Neural cell (in vitro differentiated cells): ENCODE measurements at regions not wholly inside any gene's neighbourhood (a gene's known extent, or its start where the extent isn't known, plus 50 kb on each side); places are given as distances from the start of the nearest gene placed in this dataset.

Source experiments
- H2AFZ ChIP-seq: fragments of 200-600, 300-800 bp; sonication (generic), shearing (Covaris generic); 2 replicates; pipeline ENCODE4 v1.6.0; 2014; ENCODE audit warnings: low read depth, mild to moderate bottlenecking, antibody characterized with exemption, low read length, moderate library complexity
- H3F3A ChIP-seq: fragments of 200-600 bp; shearing (Covaris generic); 2 replicates; pipeline ENCODE4 v1.6.1; 2016; ENCODE audit warnings: mild to moderate bottlenecking, moderate library complexity, mixed read lengths, antibody characterized with exemption, low read length; ENCODE audit not compliant: insufficient read depth, poor library complexity, severe bottlenecking
- H3K27ac ChIP-seq: fragments of 200-600, 300-800 bp; sonication (generic), shearing (Covaris generic); 2 replicates; pipeline ENCODE4 v1.5.1; 2014; ENCODE audit warnings: mild to moderate bottlenecking, low read length, moderate library complexity
- H3K27me3 ChIP-seq: fragments of 300-800, 200-600 bp; sonication (generic), shearing (Covaris generic); 2 replicates; pipeline ENCODE4 v1.6.0; 2014; ENCODE audit warnings: mild to moderate bottlenecking, low read depth, low read length, moderate library complexity; ENCODE audit not compliant: insufficient read depth
- H3K36me3 ChIP-seq: fragments of 300-800, 200-600 bp; sonication (generic), shearing (Covaris generic); 2 replicates; pipeline ENCODE4 v1.5.1; 2014; ENCODE audit warnings: mild to moderate bottlenecking, antibody characterized with exemption, low read length, moderate library complexity; ENCODE audit not compliant: insufficient read depth
- H3K4me2 ChIP-seq: fragments of 300-800, 200-600 bp; sonication (generic), shearing (Covaris generic); 2 replicates; pipeline ENCODE4 v1.6.0; 2014; ENCODE audit warnings: mild to moderate bottlenecking, low read length
- H3K4me3 ChIP-seq: fragments of 300-800, 200-600 bp; sonication (generic), shearing (Covaris generic); 2 replicates; pipeline ENCODE4 v1.5.1; 2014; ENCODE audit warnings: mild to moderate bottlenecking, low read length, moderate library complexity
- H3K79me2 ChIP-seq: fragments of 200-600 bp; shearing (Covaris generic); replicated peaks from 2 replicates; pipeline ENCODE4 v1.6.0; 2014; ENCODE audit warnings: mild to moderate bottlenecking, low read length, moderate library complexity; ENCODE audit not compliant: insufficient read depth
- H3K9ac ChIP-seq: fragments of 300-800, 200-600 bp; sonication (generic), shearing (Covaris generic); 2 replicates; pipeline ENCODE4 v1.6.1; 2016; ENCODE audit warnings: mild to moderate bottlenecking, low read length, mixed read lengths
- H3K9me2 ChIP-seq: fragments of 200-600 bp; shearing (Covaris generic); 2 replicates; pipeline ENCODE4 v1.6.1; 2016; ENCODE audit warnings: mild to moderate bottlenecking, low read length, mixed read lengths; ENCODE audit not compliant: insufficient read depth
- H3K9me3 ChIP-seq: fragments of 200-600, 300-800 bp; sonication (generic), shearing (Covaris generic); 2 replicates; pipeline ENCODE4 v1.6.1; 2016; ENCODE audit warnings: mild to moderate bottlenecking, mixed run types, low read length, moderate library complexity, mixed read lengths
- H4K20me1 ChIP-seq: fragments of 200-600 bp; shearing (Covaris generic); 2 replicates; pipeline ENCODE4 v1.6.1; 2016; ENCODE audit warnings: mild to moderate bottlenecking, mixed run types; ENCODE audit not compliant: insufficient read depth
- CTCF ChIP-seq: fragments of 450-650 bp; IDR thresholded peaks from 2 replicates; pipeline ENCODE4 v1.5.1; 2014; ENCODE audit warnings: antibody characterized with exemption, mild to moderate bottlenecking, moderate library complexity; ENCODE audit not compliant: poor library complexity, severe bottlenecking
- EP300 ChIP-seq: fragments of 450-650 bp; conservative IDR thresholded peaks from 2 replicates; pipeline ENCODE4 v1.6.1; 2014; ENCODE audit warnings: antibody characterized with exemption, mild to moderate bottlenecking, moderate library complexity; ENCODE audit not compliant: poor library complexity, severe bottlenecking
- EZH2 ChIP-seq: fragments of 200-600, 300-800 bp; shearing (Covaris generic), sonication (generic); IDR thresholded peaks from 2 replicates; pipeline ENCODE4 v1.6.1; 2014; ENCODE audit warnings: antibody characterized with exemption, low read length, borderline replicate concordance, mild to moderate bottlenecking; ENCODE audit not compliant: insufficient read depth, poor library complexity, severe bottlenecking
- MXI1 ChIP-seq: fragments of 450-650 bp; conservative IDR thresholded peaks from 2 replicates; pipeline ENCODE4 v1.6.1; 2014; ENCODE audit warnings: antibody characterized with exemption, mild to moderate bottlenecking; ENCODE audit not compliant: poor library complexity, severe bottlenecking
- POLR2AphosphoS5 ChIP-seq: IDR thresholded peaks from 2 replicates; pipeline ENCODE4 v1.6.1; 2012
- RAD21 ChIP-seq: fragments of 450-650 bp; conservative IDR thresholded peaks from 2 replicates; pipeline ENCODE4 v1.6.1; 2014; ENCODE audit warnings: antibody characterized with exemption, mild to moderate bottlenecking, moderate library complexity
- REST ChIP-seq: IDR thresholded peaks from 2 replicates; pipeline ENCODE4 v1.6.1; 2012; ENCODE audit warnings: borderline replicate concordance
- SMC3 ChIP-seq: fragments of 450-650 bp; conservative IDR thresholded peaks from 2 replicates; pipeline ENCODE4 v1.6.1; 2014; ENCODE audit warnings: antibody characterized with exemption, mild to moderate bottlenecking, moderate library complexity; ENCODE audit not compliant: poor library complexity
- TAF1 ChIP-seq: IDR thresholded peaks from 2 replicates; pipeline ENCODE4 v1.6.1; 2012; ENCODE audit warnings: low read depth

GRCh38 chr3:22288756-22289155 lies 537.7 kb upstream of the ZNF385D start:
- no peak overlapping the region for H3K27ac ChIP-seq
- no peaks in the 10 kb centered on the region for H3K79me2 ChIP-seq

GRCh38 chr3:22292681-22293080 lies 541.7 kb upstream of the ZNF385D start:
- H3K9me3 ChIP-seq = no peaks in the 10 kb centered on the region
- H3K27me3 ChIP-seq = no peaks in the 10 kb centered on the region
- H2AFZ ChIP-seq = no peak overlapping the region
- no peaks in the 10 kb centered on the region for H3K36me3 ChIP-seq
- H3K4me3 ChIP-seq = no peak overlapping the region
- no peaks in the 10 kb centered on the region for H3F3A ChIP-seq
- no peaks in the 10 kb centered on the region for H4K20me1 ChIP-seq
- no peaks in the 10 kb centered on the region for H3K79me2 ChIP-seq
- H3K9ac ChIP-seq = no peak overlapping the region
- no peak overlapping the region for H3K4me2 ChIP-seq
- no peaks in the 10 kb centered on the region for H3K9me2 ChIP-seq
- H3K27ac ChIP-seq = no peak overlapping the region
- TF ChIP-seq REST = no peak
- TF ChIP-seq MXI1 = no peak
- no peak for TF ChIP-seq EP300
- TF ChIP-seq EZH2 = no peak
- no peak for TF ChIP-seq CTCF
- TF ChIP-seq RAD21 = no peak

More at GRCh38 chr3:22288756-22289155, 537.7 kb upstream of the ZNF385D start:
- Histone ChIP-seq H3F3A (no peaks in the 10 kb centered on the region), H4K20me1 (no peaks in the 10 kb centered on the region), H3K9me3 (no peaks in the 10 kb centered on the region), H3K4me2 (no peak overlapping the region), H3K36me3 (no peaks in the 10 kb centered on the region), H3K4me3 (no peak overlapping the region), H3K9me2 (no peaks in the 10 kb centered on the region), H3K9ac (no peak overlapping the region), H2AFZ (no peak overlapping the region), H3K27me3 (no peaks in the 10 kb centered on the region)
- TF ChIP-seq CTCF (no peak), TAF1 (no peak), MXI1 (no peak), SMC3 (no peak), EZH2 (no peak), REST (no peak), EP300 (no peak), RAD21 (no peak), POLR2AphosphoS5 (no peak)
